GM23338 (cell line): ENCODE measurements at regions not wholly inside any gene's neighbourhood (a gene's known extent, or its start where the extent isn't known, plus 50 kb on each side); places are given as distances from the start of the nearest gene placed in this dataset.

ENCODE experiments used
- ATAC-seq: fragments of 200-7000 bp; cut with Tn5 transposase; 3 replicates; pipeline ENCODE4 v1.9.1; 2020
- DNase-seq: peaks from one replicate; pipeline ENCODE4 v3.0.0-alpha.2; 2015; ENCODE audit warnings: low spot score
- H2AFZ ChIP-seq: fragments of 200-600 bp; sonication (generic); 2 replicates; pipeline ENCODE4 v1.8.0; 2016; ENCODE audit warnings: antibody characterized with exemption, mild to moderate bottlenecking, moderate library complexity
- H3F3A ChIP-seq: fragments of 200-600 bp; sonication (generic); replicated peaks from 2 replicates; pipeline ENCODE4 v1.8.0; 2017; ENCODE audit warnings: antibody characterized with exemption, mixed run types, low read depth
- H3K27ac ChIP-seq: fragments of 200-600 bp; sonication (generic); 2 replicates; pipeline ENCODE4 v1.6.1; 2016; ENCODE audit warnings: low read depth
- H3K27me3 ChIP-seq: fragments of 200-600 bp; sonication (generic); 2 replicates; pipeline ENCODE4 v1.8.0; 2016; ENCODE audit warnings: mild to moderate bottlenecking, mixed run types, moderate library complexity; ENCODE audit not compliant: insufficient read depth
- H3K36me3 ChIP-seq: fragments of 200-600 bp; sonication (generic); 2 replicates; pipeline ENCODE4 v1.8.0; 2016; ENCODE audit warnings: mild to moderate bottlenecking; ENCODE audit not compliant: insufficient read depth
- H3K4me1 ChIP-seq: fragments of 200-600 bp; sonication (generic); 2 replicates; pipeline ENCODE4 v1.8.0; 2016; ENCODE audit warnings: mild to moderate bottlenecking, moderate library complexity; ENCODE audit not compliant: insufficient read depth
- H3K4me2 ChIP-seq: fragments of 200-600 bp; sonication (generic); 2 replicates; pipeline ENCODE4 v1.7.1; 2017; ENCODE audit warnings: mixed run types
- H3K4me3 ChIP-seq: fragments of 200-600 bp; sonication (generic); 2 replicates; pipeline ENCODE4 v1.6.1; 2016; ENCODE audit warnings: mixed run types
- H3K79me2 ChIP-seq: fragments of 200-600 bp; sonication (generic); replicated peaks from 2 replicates; pipeline ENCODE4 v1.8.0; 2017; ENCODE audit warnings: mild to moderate bottlenecking; ENCODE audit not compliant: insufficient read depth
- H3K9me2 ChIP-seq: fragments of 200-600 bp; sonication (generic); 2 replicates; pipeline ENCODE4 v1.8.0; 2017; ENCODE audit not compliant: insufficient read depth
- H4K20me1 ChIP-seq: fragments of 200-600 bp; sonication (generic); replicated peaks from 2 replicates; pipeline ENCODE4 v1.8.0; 2017; ENCODE audit warnings: mild to moderate bottlenecking; ENCODE audit not compliant: insufficient read depth
- H3K27ac Mint-ChIP-seq: 2 replicates; pipeline ENCODE4 v1.8.0; 2020; ENCODE audit warnings: inconsistent platforms, mild to moderate bottlenecking, moderate library complexity, mixed read lengths
- H3K27me3 Mint-ChIP-seq: 3 replicates; pipeline ENCODE4 v1.8.0; 2022; ENCODE audit warnings: low read depth, mild to moderate bottlenecking, moderate library complexity, mixed read lengths, inconsistent platforms; ENCODE audit not compliant: insufficient read depth, poor library complexity
- H3K36me3 Mint-ChIP-seq: 3 replicates; pipeline ENCODE4 v1.8.0; 2021; ENCODE audit warnings: low read depth, mild to moderate bottlenecking, inconsistent platforms, moderate library complexity, mixed read lengths
- H3K4me1 Mint-ChIP-seq: 3 replicates; pipeline ENCODE4 v1.8.0; 2020; ENCODE audit warnings: mild to moderate bottlenecking, inconsistent platforms, mixed read lengths
- H3K4me3 Mint-ChIP-seq: 3 replicates; pipeline ENCODE4 v1.8.0; 2021; ENCODE audit warnings: moderate library complexity, mild to moderate bottlenecking, inconsistent platforms, mixed read lengths
- H3K9me3 Mint-ChIP-seq: 3 replicates; pipeline ENCODE4 v1.8.0; 2020; ENCODE audit warnings: moderate library complexity, mild to moderate bottlenecking, inconsistent platforms, mixed read lengths
- CREB1 ChIP-seq: fragments of 250-450 bp; sonication (Bioruptor Pico); IDR thresholded peaks from 2 replicates; pipeline ENCODE4 v1.5.0; 2020; ENCODE audit warnings: low read depth, mild to moderate bottlenecking, moderate library complexity
- ETS1 ChIP-seq: IDR thresholded peaks from 2 replicates; pipeline ENCODE4 v1.6.1; 2016; ENCODE audit warnings: antibody characterized with exemption
- EZH2 ChIP-seq: fragments of 200-600 bp; sonication (generic); IDR thresholded peaks from one replicate; pipeline ENCODE4 v1.8.0; 2017; ENCODE audit warnings: antibody characterized with exemption, mild to moderate bottlenecking, low read depth; ENCODE audit not compliant: unreplicated experiment
- NANOG ChIP-seq: IDR thresholded peaks from 2 replicates; pipeline ENCODE4 v1.6.1; 2016; ENCODE audit warnings: antibody characterized with exemption, borderline replicate concordance
- POLR2AphosphoS5 ChIP-seq: IDR thresholded peaks from 2 replicates; pipeline ENCODE4 v1.6.1; 2016; ENCODE audit warnings: antibody characterized with exemption, low read depth
- STAT1 ChIP-seq: IDR thresholded peaks from one replicate; pipeline ENCODE4 v1.6.1; 2016; ENCODE audit warnings: antibody characterized with exemption; ENCODE audit not compliant: unreplicated experiment
- ZNF114 ChIP-seq: fragments of 250-450 bp; sonication (Bioruptor Pico); IDR thresholded peaks from 2 replicates; pipeline ENCODE4 v1.5.0; 2020; ENCODE audit warnings: mild to moderate bottlenecking, moderate library complexity
- ZNF331 ChIP-seq: fragments of 250-450 bp; sonication (Bioruptor Pico); IDR thresholded peaks from 2 replicates; pipeline ENCODE4 v1.5.0; 2020; ENCODE audit warnings: low read depth, mild to moderate bottlenecking, moderate library complexity
- TF ChIP-seq, protein P1 (sequence below), 2 experiments: fragments of 200-600 bp in 1 of 2; sonication (generic) in 1 of 2; conservative IDR thresholded peaks; 2 replicates each; pipeline versions ENCODE4 v1.5.1 to v1.6.1; 2016 to 2017; ENCODE audit warnings: antibody characterized with exemption in 2 of 2, low read depth in 2 of 2, mild to moderate bottlenecking in 2 of 2, moderate library complexity in 1 of 2
- TF ChIP-seq, protein P2 (sequence below): IDR thresholded peaks from one replicate; pipeline ENCODE4 v1.6.1; 2018; ENCODE audit warnings: antibody characterized with exemption; ENCODE audit not compliant: unreplicated experiment

GRCh38 chr2:6352247-6352646, 513.5 kb downstream of the CMPK2 start (continued):
- TF ChIP-seq EZH2 (no peak), CREB1 (no peak), ZNF114 (CRISPR knock-in tag) (no peak), POLR2AphosphoS5 (no peak), ETS1 (no peak), ZNF331 (CRISPR knock-in tag) (no peak), STAT1 (no peak), NANOG (no peak)
- TF ChIP-seq, protein P1, sequence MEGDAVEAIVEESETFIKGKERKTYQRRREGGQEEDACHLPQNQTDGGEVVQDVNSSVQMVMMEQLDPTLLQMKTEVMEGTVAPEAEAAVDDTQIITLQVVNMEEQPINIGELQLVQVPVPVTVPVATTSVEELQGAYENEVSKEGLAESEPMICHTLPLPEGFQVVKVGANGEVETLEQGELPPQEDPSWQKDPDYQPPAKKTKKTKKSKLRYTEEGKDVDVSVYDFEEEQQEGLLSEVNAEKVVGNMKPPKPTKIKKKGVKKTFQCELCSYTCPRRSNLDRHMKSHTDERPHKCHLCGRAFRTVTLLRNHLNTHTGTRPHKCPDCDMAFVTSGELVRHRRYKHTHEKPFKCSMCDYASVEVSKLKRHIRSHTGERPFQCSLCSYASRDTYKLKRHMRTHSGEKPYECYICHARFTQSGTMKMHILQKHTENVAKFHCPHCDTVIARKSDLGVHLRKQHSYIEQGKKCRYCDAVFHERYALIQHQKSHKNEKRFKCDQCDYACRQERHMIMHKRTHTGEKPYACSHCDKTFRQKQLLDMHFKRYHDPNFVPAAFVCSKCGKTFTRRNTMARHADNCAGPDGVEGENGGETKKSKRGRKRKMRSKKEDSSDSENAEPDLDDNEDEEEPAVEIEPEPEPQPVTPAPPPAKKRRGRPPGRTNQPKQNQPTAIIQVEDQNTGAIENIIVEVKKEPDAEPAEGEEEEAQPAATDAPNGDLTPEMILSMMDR (conservative IDR thresholded peaks at IDR 0.05; ENCODE audit: low read depth in 2 of 2): no peak
- TF ChIP-seq, protein P2, sequence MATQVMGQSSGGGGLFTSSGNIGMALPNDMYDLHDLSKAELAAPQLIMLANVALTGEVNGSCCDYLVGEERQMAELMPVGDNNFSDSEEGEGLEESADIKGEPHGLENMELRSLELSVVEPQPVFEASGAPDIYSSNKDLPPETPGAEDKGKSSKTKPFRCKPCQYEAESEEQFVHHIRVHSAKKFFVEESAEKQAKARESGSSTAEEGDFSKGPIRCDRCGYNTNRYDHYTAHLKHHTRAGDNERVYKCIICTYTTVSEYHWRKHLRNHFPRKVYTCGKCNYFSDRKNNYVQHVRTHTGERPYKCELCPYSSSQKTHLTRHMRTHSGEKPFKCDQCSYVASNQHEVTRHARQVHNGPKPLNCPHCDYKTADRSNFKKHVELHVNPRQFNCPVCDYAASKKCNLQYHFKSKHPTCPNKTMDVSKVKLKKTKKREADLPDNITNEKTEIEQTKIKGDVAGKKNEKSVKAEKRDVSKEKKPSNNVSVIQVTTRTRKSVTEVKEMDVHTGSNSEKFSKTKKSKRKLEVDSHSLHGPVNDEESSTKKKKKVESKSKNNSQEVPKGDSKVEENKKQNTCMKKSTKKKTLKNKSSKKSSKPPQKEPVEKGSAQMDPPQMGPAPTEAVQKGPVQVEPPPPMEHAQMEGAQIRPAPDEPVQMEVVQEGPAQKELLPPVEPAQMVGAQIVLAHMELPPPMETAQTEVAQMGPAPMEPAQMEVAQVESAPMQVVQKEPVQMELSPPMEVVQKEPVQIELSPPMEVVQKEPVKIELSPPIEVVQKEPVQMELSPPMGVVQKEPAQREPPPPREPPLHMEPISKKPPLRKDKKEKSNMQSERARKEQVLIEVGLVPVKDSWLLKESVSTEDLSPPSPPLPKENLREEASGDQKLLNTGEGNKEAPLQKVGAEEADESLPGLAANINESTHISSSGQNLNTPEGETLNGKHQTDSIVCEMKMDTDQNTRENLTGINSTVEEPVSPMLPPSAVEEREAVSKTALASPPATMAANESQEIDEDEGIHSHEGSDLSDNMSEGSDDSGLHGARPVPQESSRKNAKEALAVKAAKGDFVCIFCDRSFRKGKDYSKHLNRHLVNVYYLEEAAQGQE: no peak

GRCh38 chr2:6352906-6353515, 512.7 kb downstream of the CMPK2 start:
- Mint-ChIP-seq H3K27ac (no peak overlapping the region), H3K9me3 (peaks cover 55% of the 10 kb centered on the region), H3K36me3 (no peaks in the 10 kb centered on the region), H3K27me3 (no peaks in the 10 kb centered on the region), H3K4me3 (no peak overlapping the region), H3K4me1 (no peaks in the 10 kb centered on the region)
- Histone ChIP-seq H3K79me2 (no peaks in the 10 kb centered on the region), H4K20me1 (no peaks in the 10 kb centered on the region), H3K27ac (no peak overlapping the region), H3K4me3 (no peak overlapping the region), H3K27me3 (no peaks in the 10 kb centered on the region), H3K4me1 (no peaks in the 10 kb centered on the region), H3F3A (no peaks in the 10 kb centered on the region), H3K9me2 (no peaks in the 10 kb centered on the region), H3K4me2 (no peak overlapping the region), H2AFZ (no peak overlapping the region), H3K36me3 (no peaks in the 10 kb centered on the region)
- TF ChIP-seq, protein P1 (conservative IDR thresholded peaks at IDR 0.05; ENCODE audit: low read depth in 2 of 2): peak; percentile 77 to 81
- TF ChIP-seq NANOG: no peak
- peak; percentile 88 for ATAC-seq
- DNase-seq: peak; percentile 81
